Muscle of back (tissue), 3 donors: ENCODE measurements at regions not wholly inside any gene's neighbourhood (a gene's known extent, or its start where the extent isn't known, plus 50 kb on each side); places are given as distances from the start of the nearest gene placed in this dataset.
A peak's percentile ranks its signal among the peaks of the same experiment; 100 is the strongest.

Experiments used
- DNase-seq, 3 donors: peaks; one replicate each; pipeline versions ENCODE4 v3.0.0 to v3.0.0-alpha.2; 2013

DNA sequence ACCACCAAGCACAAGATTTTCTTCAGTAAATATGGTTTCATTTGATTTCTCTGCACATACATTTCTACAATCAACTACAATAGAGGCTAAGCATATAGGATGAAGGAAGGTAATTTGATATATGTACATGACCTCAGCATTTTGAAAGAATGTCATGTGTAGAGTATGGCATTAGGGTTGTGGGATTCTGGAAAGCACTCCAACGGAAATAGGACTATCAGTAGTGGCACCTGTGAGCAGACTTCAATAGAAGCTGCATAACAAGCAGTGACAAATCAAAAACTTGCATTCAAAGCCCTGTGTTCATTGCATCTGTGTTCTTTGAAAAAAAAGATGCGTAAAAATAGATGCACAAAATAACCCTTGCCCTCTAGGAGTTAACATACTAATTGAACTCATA, 57.5 kb upstream of the EYA4 start:
- DNase-seq, result no peak

DNA sequence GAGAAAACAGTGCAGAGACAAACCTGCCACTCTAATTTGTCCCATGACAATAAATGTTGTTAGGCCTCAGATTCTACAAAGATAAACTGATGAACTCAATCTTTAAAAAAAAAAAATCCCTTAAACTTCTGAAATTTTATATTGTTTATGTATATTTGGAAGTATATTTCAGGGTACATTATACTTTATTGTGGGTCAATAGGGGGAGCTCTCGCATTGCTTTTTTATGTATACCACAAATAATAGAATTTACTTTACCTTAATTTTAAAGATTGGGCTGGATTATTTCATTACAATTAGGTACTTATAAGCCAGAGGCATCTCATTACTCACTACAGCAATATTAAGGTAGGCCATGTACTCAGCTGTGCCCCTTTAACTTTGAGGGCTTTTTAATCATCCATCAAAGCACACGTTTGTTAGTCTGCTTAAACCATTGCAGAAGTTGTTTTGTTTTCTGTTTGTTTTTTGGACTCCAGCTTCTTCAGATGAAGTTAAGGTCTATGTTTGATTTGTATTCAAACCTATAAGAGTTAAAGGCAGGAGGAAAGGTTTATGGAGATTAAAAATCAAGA, 56.3 kb upstream of the EYA4 start:
- DNase-seq, result peak in 2 of 3 donors; percentile 34 to 65

GRCh38 chr6:133185731-133186130, 55.4 kb upstream of the EYA4 start:
- DNase-seq, result no peak

- DNase-seq, result no peak
These were observed 54.0 kb upstream of the EYA4 start for GRCh38 chr6:133187114-133187513.

GRCh38 chr6:133187657-133188453, 53.3 kb upstream of the EYA4 start:
- peak in 1 of 3 donors; percentile 40 for DNase-seq

DNA sequence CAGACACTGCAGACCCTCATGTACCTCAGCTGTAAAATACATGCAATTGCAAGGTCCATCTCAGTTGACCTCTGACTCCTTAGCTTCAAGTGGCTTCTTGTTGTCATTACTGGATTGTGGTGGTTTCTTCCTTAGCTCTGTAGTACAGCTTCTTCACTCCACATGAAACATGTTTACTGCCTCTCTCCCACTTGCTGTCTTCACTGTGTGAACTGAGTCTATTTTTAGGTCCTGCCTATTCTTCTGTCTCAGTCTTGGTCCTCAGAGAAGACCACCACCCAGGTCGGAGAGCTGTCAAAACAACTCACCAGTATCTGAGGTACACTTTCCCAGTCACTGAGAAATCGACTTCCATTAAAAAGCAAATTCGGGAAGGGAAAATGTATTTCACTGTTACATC, 50.2 kb upstream of the EYA4 start:
- no peak for DNase-seq

DNA sequence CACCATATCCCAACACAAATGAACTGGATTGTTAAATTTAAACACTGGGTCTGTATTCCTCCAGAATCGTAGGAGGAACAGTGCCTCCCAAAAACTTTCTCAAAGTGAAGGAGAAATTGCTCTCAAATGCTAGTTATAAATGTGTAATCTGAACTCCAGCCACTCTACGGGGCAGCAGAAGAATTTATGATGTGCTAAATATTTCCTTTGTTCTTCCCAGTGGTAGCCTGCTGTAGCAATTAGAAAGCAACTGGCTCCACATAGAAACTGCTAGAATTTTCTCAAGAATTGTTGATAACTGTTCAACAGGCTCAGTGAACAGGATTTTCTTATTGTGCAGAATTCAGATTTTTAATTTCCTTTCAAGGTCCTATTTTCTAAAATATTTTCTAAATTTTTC, 49.8 kb upstream of the EYA4 start:
- DNase-seq, result no peak
